ENCODE measurements at regions not wholly inside any gene's neighbourhood (a gene's known extent, or its start where the extent isn't known, plus 50 kb on each side); places are given as distances from the start of the nearest gene placed in this dataset.

- TF ChIP-seq EP300 (IDR thresholded peaks at IDR 0.05) (no peak), CTCF (IDR thresholded peaks at IDR 0.05) (no peak)
Measured at GRCh38 chr4:22313976-22314375, 201.9 kb downstream of the ADGRA3 start.

All from upper lobe of left lung (tissue), 4 donors.